ENCODE measurements at regions not wholly inside any gene's neighbourhood (a gene's known extent, or its start where the extent isn't known, plus 50 kb on each side); places are given as distances from the start of the nearest gene placed in this dataset.
"Not testable (repeated sequence)": the region's sequence is repeated elsewhere in the genome, so short reads cannot be mapped to it uniquely, and the experiment has no call there.

- DNase-seq (ENCODE audit: low spot score), result no peak
Observed at GRCh38 chr9:2395814-2396612, 225.6 kb upstream of the VLDLR start.

GRCh38 chr9:2396622-2397285 lies 224.8 kb upstream of the VLDLR start:
- no peak for DNase-seq (ENCODE audit: low spot score)

GRCh38 chr9:2397875-2398274 lies 223.7 kb upstream of the VLDLR start:
- not testable (repeated sequence) for DNase-seq (ENCODE audit: low spot score)

DNA sequence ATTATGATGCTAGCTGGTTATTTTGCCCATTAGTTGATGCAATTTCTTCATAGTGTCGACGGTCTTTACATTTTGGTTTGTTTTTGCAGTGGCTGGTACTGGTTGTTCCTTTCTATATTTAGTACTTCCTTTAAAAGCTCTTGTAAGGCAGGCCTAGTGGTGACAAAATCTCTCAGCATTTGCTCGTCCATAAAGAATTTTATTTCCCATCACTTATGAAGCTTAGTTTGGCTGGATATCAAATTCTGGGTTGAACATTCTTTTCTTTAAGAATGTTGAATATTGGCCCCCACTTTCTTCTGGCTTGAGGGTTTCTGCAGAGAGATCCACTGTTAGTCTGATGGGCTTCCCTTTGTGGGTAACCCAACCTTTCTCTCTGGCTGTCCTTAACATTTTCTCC lies 219.8 kb upstream of the VLDLR start:
- not testable (repeated sequence) for DNase-seq (ENCODE audit: low spot score)

DNA sequence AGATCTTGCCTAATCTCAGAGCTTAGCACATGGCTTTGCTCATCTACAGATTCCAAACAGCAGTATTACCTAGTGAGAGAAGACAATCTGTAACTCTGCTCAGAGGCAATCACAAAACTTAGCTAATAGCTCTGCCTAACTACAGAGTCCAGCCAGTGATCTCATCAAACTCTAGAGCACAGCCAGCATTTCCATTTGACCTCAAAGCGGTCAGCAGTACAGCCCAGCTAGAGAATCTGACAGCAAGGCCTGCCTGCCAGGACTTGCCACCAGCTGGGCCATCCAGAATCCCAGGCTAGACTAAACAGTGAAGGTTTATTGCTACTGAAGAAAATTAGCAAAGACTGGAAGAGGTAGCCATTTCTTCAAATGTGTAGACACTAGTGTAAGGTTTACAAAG lies 217.9 kb upstream of the VLDLR start:
- no peak for DNase-seq (ENCODE audit: low spot score)

DNA sequence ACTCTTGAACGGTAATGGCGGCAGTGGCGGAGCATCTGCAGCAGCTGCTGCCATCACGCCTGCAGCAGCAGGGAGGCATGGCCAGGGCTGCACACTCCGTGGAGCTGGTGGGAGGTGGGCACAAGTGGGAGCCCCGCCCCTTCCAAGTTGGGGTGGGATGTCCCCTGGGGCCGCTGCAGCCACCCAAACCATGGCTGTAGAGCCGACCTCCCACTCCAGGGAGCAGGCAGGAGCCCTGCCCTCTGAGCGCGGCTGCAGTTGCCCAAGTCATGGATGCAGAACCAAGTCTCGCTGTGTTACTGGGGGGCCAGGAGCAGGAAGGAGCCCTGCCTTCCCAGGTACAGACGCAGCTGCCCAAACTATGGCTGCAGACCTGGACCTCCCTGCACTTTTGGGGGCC lies 215.3 kb upstream of the VLDLR start:
- no peak for DNase-seq (ENCODE audit: low spot score)

DNA sequence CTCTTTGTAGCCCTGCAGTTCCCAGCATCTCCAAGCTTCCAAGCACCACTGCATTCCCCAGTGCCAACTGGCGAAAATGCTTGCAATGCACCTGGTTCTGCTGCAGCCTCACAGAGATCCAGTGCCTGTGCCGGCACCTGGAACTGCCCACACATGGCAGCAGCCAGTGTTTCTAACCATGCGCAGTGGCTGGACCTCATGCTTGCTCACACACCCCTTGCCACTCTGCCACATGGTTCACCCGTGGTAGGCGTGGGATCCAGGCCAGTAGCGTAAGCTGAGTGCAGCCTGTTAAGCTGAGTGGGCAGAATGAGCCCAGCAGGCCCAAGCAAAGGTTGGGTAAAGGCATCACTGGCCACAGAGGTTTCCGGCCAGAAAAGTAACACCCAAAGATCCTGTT lies 214.1 kb upstream of the VLDLR start:
- no peak for DNase-seq (ENCODE audit: low spot score)

GRCh38 chr9:2411459-2412215 lies 209.9 kb upstream of the VLDLR start:
- no peak for DNase-seq (ENCODE audit: low spot score)

DNA sequence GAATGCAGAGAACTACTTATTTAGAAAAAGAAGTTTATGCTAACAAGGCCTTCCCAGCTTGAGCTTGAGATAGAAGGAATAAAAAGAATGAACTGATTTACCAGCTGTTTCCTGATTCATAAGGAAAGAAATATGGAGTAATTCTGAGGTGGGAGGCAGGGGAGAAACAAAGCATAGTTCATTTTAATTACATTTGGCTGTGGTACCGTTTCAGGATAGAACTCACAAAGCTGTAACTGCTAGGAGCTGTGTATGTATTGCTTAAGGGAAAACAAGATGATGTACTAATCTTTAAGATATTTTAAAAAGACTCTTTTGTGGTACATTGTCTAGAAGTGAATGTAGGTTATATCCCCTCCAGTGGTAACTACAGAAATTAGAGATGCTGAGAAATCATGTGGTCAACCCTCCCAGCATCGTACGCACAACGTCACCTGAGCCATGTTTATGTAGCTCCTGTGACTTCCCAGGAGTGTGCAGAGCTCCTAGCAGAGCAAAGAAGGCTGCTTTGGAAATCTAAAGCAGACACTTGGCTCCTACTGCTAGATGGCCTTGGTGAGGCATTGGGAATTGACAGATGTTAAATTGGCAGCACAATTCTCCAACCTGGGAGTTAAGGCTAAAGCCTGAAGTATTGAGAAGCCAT lies 208.3 kb upstream of the VLDLR start:
- no peak for DNase-seq (ENCODE audit: low spot score)

- DNase-seq (ENCODE audit: low spot score), result no peak
Observed at GRCh38 chr9:2414465-2414864, 207.1 kb upstream of the VLDLR start.

GRCh38 chr9:2415326-2415725 lies 206.3 kb upstream of the VLDLR start:
- no peak for DNase-seq (ENCODE audit: low spot score)

DNA sequence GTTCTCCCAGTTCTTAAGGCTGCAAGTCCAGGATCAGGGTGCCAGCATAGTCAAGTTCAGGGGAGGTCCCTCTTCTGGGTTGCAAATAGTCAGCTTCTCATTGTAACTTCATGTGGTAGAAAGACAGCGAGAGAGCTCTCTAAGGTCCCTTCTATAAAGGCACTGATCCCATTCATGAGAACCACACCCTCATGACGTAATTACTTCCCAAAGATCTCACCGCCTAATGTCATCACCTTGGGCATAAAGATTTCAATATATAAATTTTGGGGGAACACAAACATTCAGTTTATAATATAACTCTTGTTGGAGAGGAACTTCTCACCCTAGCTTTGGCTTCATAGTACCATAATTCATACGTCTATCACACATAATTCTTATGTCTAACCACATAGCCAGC lies 203.9 kb upstream of the VLDLR start:
- no peak for DNase-seq (ENCODE audit: low spot score)

- no peak for DNase-seq (ENCODE audit: low spot score)
Observed at GRCh38 chr9:2418619-2419018, 203.0 kb upstream of the VLDLR start.

- no peak for DNase-seq (ENCODE audit: low spot score)
Observed at GRCh38 chr9:2419347-2419746, 202.2 kb upstream of the VLDLR start.

- DNase-seq (ENCODE audit: low spot score), result no peak
Observed at GRCh38 chr9:2420543-2420942, 201.0 kb upstream of the VLDLR start.

DNA sequence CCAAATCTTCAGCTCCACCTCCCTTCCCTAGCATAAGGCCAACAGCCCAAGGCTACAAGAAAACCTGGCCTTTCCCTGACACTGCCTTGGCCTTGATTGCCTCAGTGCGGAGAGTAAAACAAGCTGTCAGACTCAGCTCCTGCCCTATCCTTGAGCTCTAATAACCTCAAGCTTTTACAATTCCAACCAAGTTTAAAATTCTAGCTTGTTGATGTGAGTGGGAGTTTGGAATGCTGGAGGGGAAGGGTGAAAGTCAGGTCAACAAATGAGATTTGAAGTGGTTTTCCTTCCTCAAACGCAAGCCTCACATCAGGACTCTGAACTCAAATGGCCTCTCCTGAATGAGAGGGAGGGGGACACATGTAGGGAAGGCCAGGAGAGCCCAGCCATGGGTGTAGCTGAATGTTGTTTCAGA lies 197.0 kb upstream of the VLDLR start:
- no peak for DNase-seq (ENCODE audit: low spot score)

DNA sequence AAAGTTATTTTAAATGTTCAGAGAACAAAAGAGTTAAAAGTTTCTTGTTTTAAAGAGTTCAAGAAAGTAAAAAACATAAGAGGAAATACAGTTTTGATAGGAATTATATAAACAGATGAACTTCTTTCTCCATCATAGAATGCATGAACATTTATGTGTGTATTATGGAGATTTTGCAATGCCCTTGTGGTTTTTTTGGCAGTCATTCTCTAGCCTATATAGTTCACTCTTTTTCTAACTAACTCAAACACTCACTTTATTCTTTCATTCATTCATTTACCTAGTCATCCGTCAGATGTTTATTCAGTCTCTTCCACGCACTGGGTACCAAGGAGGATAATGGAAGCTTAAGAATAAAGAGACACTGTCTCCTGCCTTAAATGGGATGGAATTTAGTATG lies 195.9 kb upstream of the VLDLR start:
- DNase-seq (ENCODE audit: low spot score), result no peak

DNA sequence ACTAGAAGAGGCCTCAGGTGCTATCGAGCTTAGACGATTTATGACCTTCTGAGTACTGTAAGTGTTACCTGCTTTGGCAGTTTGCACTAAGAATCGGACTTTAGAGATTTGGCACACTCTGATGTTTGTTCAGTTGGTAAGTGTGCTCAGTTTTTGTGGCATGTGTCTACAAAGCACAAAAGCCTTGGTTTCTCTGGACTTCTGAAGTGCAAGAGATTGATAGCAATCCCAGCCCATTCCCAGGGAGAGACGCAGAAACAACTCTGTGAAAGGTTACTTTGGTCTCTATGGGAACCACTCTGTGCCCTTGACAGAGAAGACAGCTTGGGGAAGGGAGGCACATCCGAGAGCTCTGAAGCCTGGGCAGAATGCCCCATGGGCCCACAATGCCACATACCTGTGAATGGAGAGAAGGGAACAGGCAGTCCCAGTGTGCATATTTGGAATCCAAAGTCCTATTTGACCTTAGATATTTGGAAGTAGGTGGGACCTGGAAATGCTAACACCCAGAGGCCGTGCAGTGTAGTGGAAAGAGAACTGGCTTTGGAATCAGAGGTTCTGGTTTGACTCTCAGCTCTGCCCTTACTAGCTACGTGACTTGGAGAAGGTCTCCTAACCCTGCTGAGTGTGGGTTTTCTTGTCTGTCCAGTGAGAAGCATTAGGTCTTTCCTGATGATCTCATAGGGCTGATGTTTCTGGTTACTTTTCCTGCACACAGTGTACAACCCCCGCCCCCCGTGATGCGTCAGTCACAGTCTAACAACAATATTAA lies 194.3 kb upstream of the VLDLR start:
- DNase-seq (ENCODE audit: low spot score), result no peak

GRCh38 chr9:2439957-2440356 lies 181.6 kb upstream of the VLDLR start:
- DNase-seq (ENCODE audit: low spot score), result no peak

DNA sequence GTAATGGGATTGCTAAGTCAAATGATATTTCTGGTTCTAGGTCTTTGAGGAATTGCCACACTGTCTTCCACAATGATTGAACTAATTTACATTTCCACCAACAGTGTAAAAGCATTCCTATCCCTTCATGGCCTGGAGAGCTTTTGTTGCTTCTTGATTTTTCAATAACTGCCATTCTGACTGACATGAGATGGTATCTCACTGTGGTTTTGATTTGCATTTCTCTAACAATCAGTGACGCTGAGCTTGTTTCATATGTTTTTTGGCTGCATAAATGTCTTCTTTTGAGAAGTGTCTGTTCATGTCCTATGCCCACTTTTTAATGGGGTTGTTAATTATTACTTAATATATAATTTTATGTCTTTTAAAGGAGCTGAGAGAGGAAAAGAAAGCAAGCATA lies 177.7 kb upstream of the VLDLR start:
- not testable (repeated sequence) for DNase-seq (ENCODE audit: low spot score)

DNA sequence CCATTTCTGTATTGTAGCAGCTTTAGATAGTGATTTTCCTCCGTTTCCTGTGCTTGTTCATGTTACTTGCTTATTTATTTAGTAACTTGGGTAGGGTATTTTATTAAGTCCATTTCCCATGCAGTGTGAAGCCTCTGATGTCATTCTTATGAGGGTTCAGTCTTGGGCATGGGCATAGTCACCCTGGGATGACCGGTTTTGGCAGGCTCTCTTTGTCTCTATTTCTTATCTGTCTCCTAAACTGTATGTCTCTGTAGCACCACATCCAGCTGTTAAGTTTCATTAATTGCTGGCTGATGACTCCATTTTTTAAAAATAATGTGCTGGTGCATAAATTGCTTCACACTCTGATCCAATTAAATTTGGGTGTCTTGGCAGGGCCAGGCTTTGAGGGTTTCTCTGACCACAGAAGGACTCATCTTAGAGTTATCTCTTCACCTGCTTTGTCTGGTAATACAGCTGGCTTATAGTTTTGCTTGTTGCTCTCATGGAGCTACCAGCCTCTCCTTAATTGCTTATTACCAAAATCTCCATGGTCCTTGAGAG lies 173.3 kb upstream of the VLDLR start:
- no peak for DNase-seq (ENCODE audit: low spot score)
